ENCODE measurements at regions not wholly inside any gene's neighbourhood (a gene's known extent, or its start where the extent isn't known, plus 50 kb on each side); places are given as distances from the start of the nearest gene placed in this dataset.
A peak's percentile ranks its signal among the peaks of the same experiment; 100 is the strongest.

DNA sequence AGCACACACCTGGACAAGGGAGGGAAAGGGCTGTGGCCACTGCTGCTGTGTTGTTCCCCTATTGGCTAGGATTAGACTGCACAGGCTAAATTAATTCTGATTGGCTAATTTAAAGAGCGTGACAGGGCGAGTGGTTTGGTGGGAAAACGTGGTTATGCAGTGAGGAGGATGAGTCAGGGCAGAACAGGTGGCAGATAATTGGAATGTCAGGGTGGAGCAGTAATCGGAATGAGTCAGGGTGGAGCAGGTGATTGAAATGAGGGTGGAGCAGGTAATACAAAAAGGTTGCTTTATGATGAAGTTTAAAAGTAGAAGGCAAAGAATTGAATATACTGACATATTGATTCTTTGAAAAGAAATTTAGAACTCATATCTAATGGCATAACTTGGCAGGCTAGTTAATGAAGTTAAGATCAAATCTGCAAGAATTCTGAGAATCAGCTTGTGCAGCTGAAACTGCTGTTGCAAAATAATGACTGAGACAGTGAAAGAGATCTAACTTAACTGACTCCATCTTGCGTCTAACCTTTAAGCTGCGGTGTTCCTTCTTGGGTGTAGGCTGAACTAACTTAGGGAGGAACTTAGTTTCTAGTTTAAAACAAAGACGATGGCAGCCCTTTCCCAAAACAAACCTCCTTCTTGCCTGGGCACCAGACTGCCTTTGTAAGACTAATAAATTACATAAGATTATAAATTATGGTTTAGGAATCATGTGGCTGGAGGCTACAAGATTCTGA, 174.3 kb downstream of the UTP18 start:
- no peak for TF ChIP-seq GATA1 (IDR thresholded peaks at IDR 0.05; ENCODE audit: low read depth, low read length)
- TF ChIP-seq POLR2A (IDR thresholded peaks at IDR 0.05; ENCODE audit: low read length) = no peak
- peak; percentile 5 to 16 for DNase-seq

DNA sequence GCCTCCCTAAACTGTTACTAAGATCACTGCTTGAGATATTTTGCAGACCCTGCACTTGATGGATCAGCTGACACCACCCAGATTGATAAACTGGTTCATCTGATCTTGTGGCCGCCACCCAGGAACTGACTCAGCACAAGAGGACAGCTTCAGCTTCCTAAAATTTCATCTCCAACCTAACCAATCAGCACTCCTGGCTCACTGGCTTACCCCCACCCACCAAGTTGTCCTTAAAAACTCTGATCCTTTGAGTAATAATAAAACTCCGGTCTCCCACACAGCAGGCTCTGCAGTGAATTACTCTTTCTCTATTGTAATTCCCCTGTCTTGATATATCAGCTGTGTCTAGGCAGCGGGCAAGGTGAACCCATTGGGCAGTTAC, 174.8 kb downstream of the UTP18 start:
- no peak for TF ChIP-seq GATA1 (IDR thresholded peaks at IDR 0.05; ENCODE audit: low read depth, low read length)
- TF ChIP-seq POLR2A (IDR thresholded peaks at IDR 0.05; ENCODE audit: low read length) = no peak
- peak in 1 of 2 experiments; percentile 18 for DNase-seq

DNA sequence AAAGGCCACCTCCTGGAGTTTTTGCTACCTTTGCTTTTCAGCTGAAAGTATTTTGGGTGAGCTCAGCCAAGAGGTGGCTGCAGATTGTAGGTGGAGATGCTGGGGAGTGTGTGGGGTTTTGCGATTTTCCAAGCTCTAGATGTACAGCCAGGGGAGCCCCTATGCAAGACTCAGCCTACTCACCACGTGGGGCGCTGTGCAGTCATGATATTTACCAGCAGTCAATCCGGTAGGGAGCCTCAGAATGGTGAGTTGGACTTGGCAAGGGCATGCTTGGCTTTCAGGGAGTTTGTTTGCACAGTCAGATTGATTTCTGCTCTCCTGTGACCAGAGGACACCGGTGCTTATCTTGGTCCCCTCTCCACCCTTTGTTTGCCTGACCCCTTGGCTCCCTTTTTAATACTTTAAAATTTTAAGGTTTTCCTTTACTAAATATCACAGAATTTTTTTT, 175.3 kb downstream of the UTP18 start:
- TF ChIP-seq POLR2A (IDR thresholded peaks at IDR 0.05; ENCODE audit: low read length) (no peak), GATA1 (IDR thresholded peaks at IDR 0.05; ENCODE audit: low read depth, low read length) (no peak)
- peak; percentile 54 to 57 for DNase-seq

DNA sequence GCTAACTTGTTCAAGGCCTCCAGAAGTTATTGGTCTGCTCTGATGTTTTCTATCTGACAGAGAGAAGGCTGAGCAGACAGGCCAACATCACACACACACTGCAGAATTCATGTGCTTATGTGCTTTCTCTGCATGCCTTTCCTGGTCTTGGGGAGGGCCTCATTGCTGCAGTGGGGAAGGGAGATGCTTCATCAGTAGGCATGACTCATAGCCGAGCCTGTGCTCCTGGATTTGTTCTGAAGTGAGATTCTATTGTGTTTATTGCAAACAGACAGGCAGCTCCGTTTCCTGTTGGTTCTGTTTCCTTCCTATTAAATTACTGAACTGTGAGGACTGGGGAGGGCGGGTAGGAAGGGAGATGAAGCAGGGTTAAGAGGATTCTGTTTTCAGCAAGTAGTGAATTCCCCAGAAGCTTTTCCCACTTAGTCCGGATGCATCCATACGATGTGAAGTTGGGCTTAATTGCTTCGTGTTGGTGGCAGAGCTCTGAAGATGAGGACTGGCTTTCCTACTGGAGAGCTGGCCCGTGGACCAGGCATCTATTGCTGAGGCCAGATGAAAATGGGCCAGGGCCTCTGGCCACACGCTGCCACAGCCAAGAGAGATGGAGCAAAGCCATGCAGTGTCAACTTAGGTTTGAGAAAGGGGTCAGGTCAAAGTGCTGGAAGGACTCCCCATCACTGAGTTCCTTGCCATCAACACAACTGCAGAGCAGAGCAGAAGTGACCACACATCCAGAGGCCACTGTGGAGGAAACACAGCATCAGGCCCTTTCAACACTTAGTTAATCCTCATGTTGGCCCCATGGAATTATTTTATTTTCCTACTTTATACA, 179.3 kb downstream of the UTP18 start:
- DNase-seq = no peak
- TF ChIP-seq GATA1 (IDR thresholded peaks at IDR 0.05; ENCODE audit: low read depth, low read length) (no peak), POLR2A (IDR thresholded peaks at IDR 0.05; ENCODE audit: low read length) (no peak)

DNA sequence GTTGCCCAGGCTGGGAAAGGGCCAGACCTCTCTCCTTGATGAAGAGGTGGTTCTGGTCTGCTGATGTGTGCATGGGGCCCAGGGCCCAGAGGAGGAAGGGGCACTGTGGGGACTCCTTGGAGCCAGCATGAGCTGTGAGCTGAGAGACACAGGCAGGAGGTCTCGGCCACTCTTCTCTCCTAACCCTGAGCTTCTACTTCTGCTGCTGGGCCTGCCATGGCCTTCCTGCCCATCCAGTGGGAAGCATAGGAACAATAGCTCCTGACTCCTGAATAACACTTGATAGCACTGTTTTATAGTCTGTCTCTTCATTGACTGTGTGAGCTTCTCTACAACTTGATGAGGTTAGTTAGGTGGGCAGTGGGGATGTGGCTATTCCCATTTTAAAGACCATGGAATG, 181.1 kb downstream of the UTP18 start:
- no peak for DNase-seq

DNA sequence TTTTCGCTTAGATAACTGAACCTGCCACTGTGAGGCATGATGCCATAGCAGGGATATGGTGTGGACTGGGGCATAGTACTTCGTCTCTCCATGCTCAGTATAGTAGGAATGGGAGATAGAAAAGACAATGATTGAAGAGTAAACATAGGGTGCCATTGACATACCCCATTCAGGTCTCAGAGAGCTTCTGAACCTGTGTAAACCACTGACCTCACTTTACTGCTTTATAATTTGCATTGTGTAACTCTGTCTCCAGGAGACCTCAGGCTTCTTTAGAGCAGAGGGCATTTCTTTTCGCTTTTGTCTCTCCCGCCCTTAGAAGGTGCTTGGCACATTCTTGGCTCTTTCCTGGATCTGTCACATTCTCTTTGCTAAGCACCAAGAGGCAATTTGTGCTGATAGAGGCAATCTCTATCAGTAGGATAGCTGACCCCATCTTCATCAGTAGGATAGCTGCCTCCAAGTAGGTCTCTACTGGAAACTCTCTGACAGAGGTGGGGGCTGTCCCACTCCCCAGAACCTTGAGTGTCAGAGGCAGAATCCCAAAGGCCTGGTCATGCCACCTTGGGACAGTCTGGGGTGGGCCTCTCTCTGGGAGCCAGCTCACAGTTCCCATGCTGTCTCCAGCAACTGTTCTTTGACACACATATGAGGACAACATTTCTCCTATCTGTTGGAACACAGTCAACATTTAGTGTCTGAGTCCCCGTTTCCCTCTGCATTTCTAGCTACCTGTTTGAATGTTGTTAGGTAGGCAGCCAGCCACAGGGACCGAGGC, 181.9 kb downstream of the UTP18 start:
- DNase-seq = no peak
- TF ChIP-seq POLR2A (IDR thresholded peaks at IDR 0.05; ENCODE audit: low read length) = no peak
- no peak for TF ChIP-seq GATA1 (IDR thresholded peaks at IDR 0.05; ENCODE audit: low read depth, low read length)

More for the DNA sequence above, 181.1 kb downstream of the UTP18 start:
- TF ChIP-seq POLR2A (IDR thresholded peaks at IDR 0.05; ENCODE audit: low read length) (no peak), GATA1 (IDR thresholded peaks at IDR 0.05; ENCODE audit: low read depth, low read length) (no peak)

DNA sequence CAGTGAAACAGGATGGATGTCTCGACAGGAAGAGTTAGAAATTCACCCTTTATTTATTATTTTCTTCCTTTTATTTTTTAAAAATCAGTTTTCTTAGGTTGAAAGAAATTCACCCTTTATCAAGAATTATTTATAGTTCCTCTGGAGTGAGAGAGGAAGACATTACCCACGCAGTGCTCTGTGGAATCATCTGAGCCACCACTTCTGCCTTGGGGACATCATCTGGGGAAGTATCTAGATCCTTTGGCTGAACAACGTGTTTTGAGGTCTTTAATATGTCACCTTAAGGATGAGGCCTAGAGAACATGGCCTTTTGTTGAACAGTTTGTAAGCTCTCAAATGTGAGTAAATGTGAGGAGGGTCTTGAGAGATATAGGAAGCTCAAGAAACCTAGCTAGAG, 183.3 kb downstream of the UTP18 start:
- no peak for TF ChIP-seq POLR2A (IDR thresholded peaks at IDR 0.05; ENCODE audit: low read length)
- no peak for TF ChIP-seq GATA1 (IDR thresholded peaks at IDR 0.05; ENCODE audit: low read depth, low read length)
- DNase-seq = no peak

DNA sequence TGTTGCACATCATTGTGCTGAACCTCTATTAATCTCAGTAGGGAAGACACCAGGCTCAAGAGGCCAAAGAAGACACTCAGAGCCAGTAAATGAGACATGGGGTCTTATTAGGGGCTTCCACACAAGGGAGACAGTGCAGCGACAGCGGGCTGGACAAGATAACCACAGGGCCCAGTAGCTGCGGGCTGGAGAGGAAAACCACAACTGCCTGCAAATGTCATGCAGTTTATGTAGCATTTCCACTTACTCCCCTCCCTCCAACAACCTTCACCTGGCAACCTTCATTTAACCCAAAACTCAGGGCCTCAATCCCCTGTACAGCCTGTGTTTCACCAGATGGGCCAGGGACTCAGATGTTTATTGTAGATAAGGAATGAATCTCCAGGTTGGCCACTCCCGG, 185.6 kb downstream of the UTP18 start:
- DNase-seq = no peak
- no peak for TF ChIP-seq GATA1 (IDR thresholded peaks at IDR 0.05; ENCODE audit: low read depth, low read length)
- TF ChIP-seq POLR2A (IDR thresholded peaks at IDR 0.05; ENCODE audit: low read length) = no peak

DNA sequence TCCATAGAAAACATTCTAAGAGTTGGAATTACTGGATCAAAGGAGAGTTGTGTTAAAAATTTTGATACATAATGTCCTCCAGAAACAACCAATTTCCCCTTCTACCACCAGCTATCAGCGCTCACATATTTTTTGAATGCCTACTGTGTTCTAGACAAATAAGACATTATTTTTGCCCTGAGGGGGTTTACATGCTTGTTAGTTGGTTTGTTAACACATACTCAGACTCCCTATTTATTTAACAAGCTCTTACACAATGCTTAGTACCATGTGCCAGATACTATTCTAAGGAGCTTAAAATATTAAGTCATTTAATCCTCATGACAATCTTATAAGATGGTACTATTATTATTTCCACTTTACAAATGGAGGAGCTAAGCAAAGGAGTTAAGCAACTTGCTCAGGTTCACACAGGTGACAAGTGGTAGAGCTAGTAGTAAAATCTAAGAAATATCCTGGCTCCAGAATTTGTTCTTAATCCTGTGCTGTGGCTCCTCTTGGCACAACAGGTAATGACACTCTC, 194.2 kb downstream of the UTP18 start:
- TF ChIP-seq POLR2A (IDR thresholded peaks at IDR 0.05; ENCODE audit: low read length) (no peak), GATA1 (IDR thresholded peaks at IDR 0.05; ENCODE audit: low read depth, low read length) (no peak)
- no peak for DNase-seq

DNA sequence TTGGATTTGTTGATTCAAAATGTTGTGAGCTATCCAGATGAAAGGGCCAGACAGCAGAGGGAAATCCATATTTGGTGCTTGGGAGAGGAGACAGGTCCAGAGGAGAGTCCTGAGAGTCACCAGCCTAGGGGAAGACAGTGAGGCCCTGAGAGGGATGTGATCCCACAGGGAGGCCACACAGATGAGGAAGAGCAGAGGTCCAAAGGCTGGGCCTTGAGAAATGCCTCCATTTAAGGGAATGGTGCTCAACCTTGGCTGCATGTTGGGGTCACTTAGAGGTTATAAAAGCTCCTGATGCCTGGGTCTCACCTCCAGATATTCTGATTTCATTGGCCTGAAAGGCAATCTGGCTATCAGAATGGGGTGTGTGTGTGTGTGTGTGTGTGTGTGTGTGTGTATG, 194.9 kb downstream of the UTP18 start:
- no peak for DNase-seq
- no peak for TF ChIP-seq GATA1 (IDR thresholded peaks at IDR 0.05; ENCODE audit: low read depth, low read length)

DNA sequence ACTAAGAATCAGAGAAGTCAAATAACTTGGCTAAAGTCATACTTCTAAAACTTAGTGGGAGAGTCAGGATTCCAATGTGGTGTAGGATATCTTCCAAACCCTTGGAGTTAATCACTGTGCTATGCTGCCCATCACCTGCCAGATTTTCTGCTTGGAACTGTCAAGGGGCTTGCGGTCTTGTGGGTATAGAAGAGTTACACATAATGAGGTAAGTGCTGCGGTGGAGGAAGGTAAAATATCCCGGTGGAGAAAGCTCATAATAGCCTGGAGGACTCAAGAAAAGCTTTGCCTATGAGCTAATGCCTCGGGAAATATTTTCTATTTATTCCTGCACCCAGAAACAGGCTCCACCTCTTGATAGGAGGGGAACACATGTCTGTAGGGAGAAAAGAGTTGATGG, 195.6 kb downstream of the UTP18 start:
- DNase-seq = no peak
- TF ChIP-seq POLR2A (IDR thresholded peaks at IDR 0.05; ENCODE audit: low read length) (no peak), GATA1 (IDR thresholded peaks at IDR 0.05; ENCODE audit: low read depth, low read length) (no peak)

DNA sequence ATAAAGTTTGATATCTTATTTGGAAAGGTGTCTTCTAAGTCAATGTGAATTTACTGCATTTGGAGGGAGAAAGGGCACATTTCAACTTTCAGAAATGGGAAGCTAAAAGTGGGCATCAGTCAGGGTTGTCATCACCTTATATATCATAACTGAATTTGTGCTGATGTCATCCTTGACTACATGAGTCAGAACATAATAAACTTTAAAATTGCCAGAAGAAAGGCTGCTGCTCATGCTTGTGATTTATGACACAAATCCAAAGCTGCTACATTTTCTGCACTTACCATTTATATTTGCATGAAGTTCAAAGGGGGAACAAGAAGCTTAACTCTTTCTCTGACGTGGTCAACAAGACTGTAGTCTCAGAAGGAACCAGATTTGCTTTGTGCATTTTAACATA, 196.6 kb downstream of the UTP18 start:
- DNase-seq = no peak
- TF ChIP-seq POLR2A (IDR thresholded peaks at IDR 0.05; ENCODE audit: low read length) (no peak), GATA1 (IDR thresholded peaks at IDR 0.05; ENCODE audit: low read depth, low read length) (no peak)

DNA sequence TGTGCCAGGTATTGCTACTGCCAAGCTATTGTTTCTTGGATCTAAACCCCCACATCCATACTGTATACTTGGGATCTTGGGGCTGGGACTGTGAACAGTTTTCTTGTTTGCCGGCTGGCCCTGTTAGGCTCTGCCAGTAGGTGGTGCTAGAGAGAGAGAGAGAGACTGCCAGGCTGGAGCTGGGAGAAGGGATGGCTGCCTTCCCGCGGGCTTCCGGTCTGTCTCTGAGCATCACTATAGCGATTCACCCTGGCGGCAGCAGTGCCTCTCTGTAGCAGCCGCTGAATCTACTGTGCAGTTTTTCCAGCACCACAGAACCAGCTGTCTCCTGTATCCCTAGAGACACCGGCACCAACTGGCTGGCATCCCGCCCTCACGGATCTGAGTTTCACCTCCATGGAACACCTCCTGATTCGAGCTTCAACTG, 201.2 kb downstream of the UTP18 start:
- TF ChIP-seq GATA1 (IDR thresholded peaks at IDR 0.05; ENCODE audit: low read depth, low read length) = no peak
- peak; percentile 20 to 55 for DNase-seq

DNA sequence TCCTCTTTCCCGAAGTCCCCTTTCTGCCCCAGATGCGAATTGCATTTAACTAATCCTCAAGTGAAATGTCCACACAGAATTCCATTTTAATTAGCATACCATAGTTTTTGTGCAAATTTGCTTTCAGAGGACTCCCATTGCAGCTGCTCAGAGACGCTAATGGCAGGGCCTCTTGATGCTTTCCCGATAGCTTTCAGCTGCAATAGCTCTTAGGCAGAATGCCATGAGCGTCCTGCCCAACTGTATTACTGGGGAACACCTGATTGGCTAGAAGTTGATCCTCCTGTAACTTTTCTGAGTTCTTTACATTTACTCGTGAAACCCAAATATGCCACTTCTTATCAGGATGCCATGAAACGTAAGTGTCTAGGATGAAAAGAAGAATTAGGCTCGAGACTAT, 203.0 kb downstream of the UTP18 start:
- no peak for TF ChIP-seq POLR2A (IDR thresholded peaks at IDR 0.05; ENCODE audit: low read length)
- no peak for TF ChIP-seq GATA1 (IDR thresholded peaks at IDR 0.05; ENCODE audit: low read depth, low read length)
- no peak for DNase-seq
